ENCODE measurements at regions not wholly inside any gene's neighbourhood (a gene's known extent, or its start where the extent isn't known, plus 50 kb on each side); places are given as distances from the start of the nearest gene placed in this dataset.
A peak's percentile ranks its signal among the peaks of the same experiment; 100 is the strongest.

- ATAC-seq (ENCODE audit: low read depth) (no peak), DNase-seq (ENCODE audit: low spot score) (no peak)
- no peaks in the 10 kb centered on the region for H3K9me3 ChIP-seq (ENCODE audit: severe bottlenecking)
- no peaks in the 10 kb centered on the region for H3K36me3 ChIP-seq (ENCODE audit: low read depth)
- H3K4me3 ChIP-seq (ENCODE audit: severe bottlenecking), result no peak overlapping the region
- H3K27me3 ChIP-seq (ENCODE audit: insufficient read depth, poor library complexity, severe bottlenecking), result no peaks in the 10 kb centered on the region
- TF ChIP-seq CTCF (IDR thresholded peaks at IDR 0.05; ENCODE audit: poor library complexity, severe bottlenecking), result no peak
- no peak overlapping the region for H3K27ac ChIP-seq (ENCODE audit: poor library complexity, severe bottlenecking)
- no peaks in the 10 kb centered on the region for H3K4me1 ChIP-seq (ENCODE audit: insufficient read depth, poor library complexity, severe bottlenecking)
These were observed 160.7 kb downstream of the TFCP2L1 start for GRCh38 chr2:121124330-121124729.

- Histone ChIP-seq H3K27ac (ENCODE audit: poor library complexity, severe bottlenecking) (no peak overlapping the region), H3K4me1 (ENCODE audit: insufficient read depth, poor library complexity, severe bottlenecking) (no peaks in the 10 kb centered on the region), H3K4me3 (ENCODE audit: severe bottlenecking) (no peak overlapping the region), H3K27me3 (ENCODE audit: insufficient read depth, poor library complexity, severe bottlenecking) (no peaks in the 10 kb centered on the region), H3K9me3 (ENCODE audit: severe bottlenecking) (no peaks in the 10 kb centered on the region), H3K36me3 (ENCODE audit: low read depth) (no peaks in the 10 kb centered on the region)
- no peak for TF ChIP-seq CTCF (IDR thresholded peaks at IDR 0.05; ENCODE audit: poor library complexity, severe bottlenecking)
- DNase-seq (ENCODE audit: low spot score), result no peak
- ATAC-seq (ENCODE audit: low read depth), result no peak
These were observed 159.7 kb downstream of the TFCP2L1 start for GRCh38 chr2:121125350-121125749.

GRCh38 chr2:121128741-121129659 lies 156.0 kb downstream of the TFCP2L1 start:
- DNase-seq (ENCODE audit: low spot score) (no peak), ATAC-seq (ENCODE audit: low read depth) (peak; percentile 47; the same call in 1 of the 3 replicates)
- Histone ChIP-seq H3K27ac (ENCODE audit: poor library complexity, severe bottlenecking) (no peak overlapping the region), H3K9me3 (ENCODE audit: severe bottlenecking) (no peaks in the 10 kb centered on the region), H3K36me3 (ENCODE audit: low read depth) (no peaks in the 10 kb centered on the region), H3K27me3 (ENCODE audit: insufficient read depth, poor library complexity, severe bottlenecking) (no peaks in the 10 kb centered on the region), H3K4me1 (ENCODE audit: insufficient read depth, poor library complexity, severe bottlenecking) (no peaks in the 10 kb centered on the region), H3K4me3 (ENCODE audit: severe bottlenecking) (no peak overlapping the region)
- TF ChIP-seq CTCF (IDR thresholded peaks at IDR 0.05; ENCODE audit: poor library complexity, severe bottlenecking), result peak; percentile 19

GRCh38 chr2:121129692-121130091 lies 155.3 kb downstream of the TFCP2L1 start:
- Histone ChIP-seq H3K4me1 (ENCODE audit: insufficient read depth, poor library complexity, severe bottlenecking) (no peaks in the 10 kb centered on the region), H3K27ac (ENCODE audit: poor library complexity, severe bottlenecking) (no peak overlapping the region), H3K36me3 (ENCODE audit: low read depth) (no peaks in the 10 kb centered on the region), H3K9me3 (ENCODE audit: severe bottlenecking) (no peaks in the 10 kb centered on the region), H3K4me3 (ENCODE audit: severe bottlenecking) (no peak overlapping the region), H3K27me3 (ENCODE audit: insufficient read depth, poor library complexity, severe bottlenecking) (no peaks in the 10 kb centered on the region)
- ATAC-seq (ENCODE audit: low read depth) (no peak), DNase-seq (ENCODE audit: low spot score) (no peak)
- TF ChIP-seq CTCF (IDR thresholded peaks at IDR 0.05; ENCODE audit: poor library complexity, severe bottlenecking), result no peak

- H3K9me3 ChIP-seq (ENCODE audit: severe bottlenecking), result no peaks in the 10 kb centered on the region
- no peak overlapping the region for H3K27ac ChIP-seq (ENCODE audit: poor library complexity, severe bottlenecking)
- no peak for ATAC-seq (ENCODE audit: low read depth)
- no peak overlapping the region for H3K4me3 ChIP-seq (ENCODE audit: severe bottlenecking)
- no peak for TF ChIP-seq CTCF (IDR thresholded peaks at IDR 0.05; ENCODE audit: poor library complexity, severe bottlenecking)
- no peaks in the 10 kb centered on the region for H3K4me1 ChIP-seq (ENCODE audit: insufficient read depth, poor library complexity, severe bottlenecking)
- no peak for DNase-seq (ENCODE audit: low spot score)
- no peaks in the 10 kb centered on the region for H3K36me3 ChIP-seq (ENCODE audit: low read depth)
- H3K27me3 ChIP-seq (ENCODE audit: insufficient read depth, poor library complexity, severe bottlenecking), result no peaks in the 10 kb centered on the region
These were observed 154.6 kb downstream of the TFCP2L1 start for GRCh38 chr2:121130301-121130850.

All from RWPE2 (cell line).